Right lobe of liver (tissue), 6 donors: ENCODE measurements at regions not wholly inside any gene's neighbourhood (a gene's known extent, or its start where the extent isn't known, plus 50 kb on each side); places are given as distances from the start of the nearest gene placed in this dataset.

ENCODE experiments used
- ATAC-seq, 4 donors: fragments of 200-7000 bp; cut with Tn5 transposase; one replicate each; pipeline ENCODE4 v1.9.1; 2020; ENCODE audit warnings: mild to moderate bottlenecking in 4 of 4, moderate library complexity in 4 of 4
- DNase-seq, 3 donors: peaks; one replicate each; pipeline ENCODE4 v3.0.0-alpha.2; 2020
- H3K27ac ChIP-seq, 3 donors: fragments of 200-600 bp; one replicate each; pipeline ENCODE4 v1.8.0; 2022
- H3K27me3 ChIP-seq, 2 donors: fragments of 200-600 bp; one replicate each; pipeline ENCODE4 v1.8.0; 2022
- H3K36me3 ChIP-seq, 4 donors: fragments of 200-600 bp; sonication (generic) in 1 of 4; one replicate each; pipeline versions ENCODE4 v1.5.1 to v1.8.0; 2017 to 2022; ENCODE audit warnings: control low read depth in 1 of 4
- H3K4me1 ChIP-seq, 4 donors: fragments of 200-600 bp; sonication (generic) in 1 of 4; one replicate each; pipeline versions ENCODE4 v1.5.1 to v1.8.0; 2017 to 2022; ENCODE audit warnings: control low read depth in 1 of 4
- H3K4me3 ChIP-seq, 3 donors: fragments of 200-600 bp; one replicate each; pipeline ENCODE4 v1.8.0; 2022
- H3K9me3 ChIP-seq, 4 donors: fragments of 200-600 bp; sonication (generic) in 1 of 4; one replicate each; pipeline versions ENCODE4 v1.5.1 to v1.8.0; 2017 to 2022; ENCODE audit warnings: control low read depth in 1 of 4
- CTCF ChIP-seq, 4 donors: fragments of 200-600 bp in 3 of 4; fragments of 450-650 bp in 1 of 4; IDR thresholded peaks; one replicate each; pipeline versions ENCODE4 v1.5.1 to v1.8.0; 2016 to 2022; ENCODE audit warnings: antibody characterized with exemption in 4 of 4, mild to moderate bottlenecking in 2 of 4
- POLR2A ChIP-seq: fragments of 450-650 bp; IDR thresholded peaks from one replicate; pipeline ENCODE4 v1.6.1; 2017; ENCODE audit warnings: antibody characterized with exemption, mild to moderate bottlenecking
- WGBS: methylation state at CpG from one replicate; pipeline ENCODE4 v1.1.6; 2018; ENCODE audit warnings: low coverage, low lambda C conversion rate; ENCODE audit not compliant: insufficient coverage; ENCODE audit errors: missing lambda C conversion rate; 5-methylcytosine and 5-hydroxymethylcytosine counted together
- intact Hi-C, 2 donors: fragments of 100-400 bp; cut with DNase I; formaldehyde crosslinking; loops; one replicate each; pipeline versions ENCODE4 v1.11.2 to v1.14.1; 2022
- donor health status: DM: no; HTN: yes; CAD: no.
- donor health status: DM: no; HTN: no; CAD: no.
- donor health status: DM: no; HTN: no; CAD: no.
- donor health status: DM: no; HTN: yes; CAD: no.
- donor health status: DM: no; HTN: yes; CAD: no.

- TF ChIP-seq POLR2A (no peak), CTCF (IDR thresholded peaks at IDR 0.05) (no peak)
- intact Hi-C loops, result no loop called here
- no peaks in the 10 kb centered on the region for H3K9me3 ChIP-seq
- H3K27ac ChIP-seq, result no peak overlapping the region
- H3K4me3 ChIP-seq, result no peak overlapping the region
- ATAC-seq, result no peak
- no peak for DNase-seq
- H3K27me3 ChIP-seq, result no peaks in the 10 kb centered on the region
- WGBS, result 69% methylated on average over 3 of the region's 3 CpGs
- no peaks in the 10 kb centered on the region for H3K36me3 ChIP-seq
- H3K4me1 ChIP-seq, result peaks cover 0 to 3% (median 0%) of the 10 kb centered on the region in 4 donors
Observed at GRCh38 chr2:65866148-65866547, 433.7 kb upstream of the SPRED2 start.

GRCh38 chr2:65864619-65865018, 432.2 kb upstream of the SPRED2 start:
- H3K36me3 ChIP-seq, result no peaks in the 10 kb centered on the region
- no peaks in the 10 kb centered on the region for H3K27me3 ChIP-seq
- DNase-seq (no peak), ATAC-seq (no peak)
- H3K27ac ChIP-seq, result no peak overlapping the region
- 85% methylated on average over 5 of the region's 5 CpGs for WGBS
- H3K4me1 ChIP-seq, result peaks cover 0 to 3% (median 0%) of the 10 kb centered on the region in 4 donors
- intact Hi-C loops, result no loop called here
- no peak overlapping the region for H3K4me3 ChIP-seq
- H3K9me3 ChIP-seq, result no peaks in the 10 kb centered on the region
- TF ChIP-seq POLR2A, result no peak
- TF ChIP-seq CTCF (IDR thresholded peaks at IDR 0.05), result no peak

GRCh38 chr2:65863713-65864112, 431.3 kb upstream of the SPRED2 start:
- Histone ChIP-seq H3K27ac (no peak overlapping the region), H3K9me3 (no peaks in the 10 kb centered on the region), H3K27me3 (no peaks in the 10 kb centered on the region), H3K36me3 (no peaks in the 10 kb centered on the region), H3K4me3 (no peak overlapping the region), H3K4me1 (peaks cover 0 to 3% (median 0%) of the 10 kb centered on the region in 4 donors)
- peak; percentile 35 to 98 (median 82) for ATAC-seq
- DNase-seq, result peak in 2 of 3 donors; percentile 26 to 57
- intact Hi-C loops, result no loop called here
- TF ChIP-seq CTCF (IDR thresholded peaks at IDR 0.05) (no peak), POLR2A (no peak)

- Histone ChIP-seq H3K9me3 (no peaks in the 10 kb centered on the region), H3K4me1 (no peaks in the 10 kb centered on the region), H3K27me3 (no peaks in the 10 kb centered on the region), H3K36me3 (no peaks in the 10 kb centered on the region), H3K27ac (no peak overlapping the region), H3K4me3 (no peak overlapping the region)
- intact Hi-C loops, result no loop called here
- TF ChIP-seq POLR2A (no peak), CTCF (IDR thresholded peaks at IDR 0.05) (no peak)
- no peak for ATAC-seq
- 85% methylated on average over 3 of the region's 3 CpGs for WGBS
- DNase-seq, result no peak
Observed at GRCh38 chr2:65856928-65857327, 424.5 kb upstream of the SPRED2 start.

- TF ChIP-seq POLR2A, result no peak
- TF ChIP-seq CTCF (IDR thresholded peaks at IDR 0.05), result no peak
- ATAC-seq, result no peak
- intact Hi-C loops, result no loop called here
Observed at GRCh38 chr2:65856423-65856822, 424.0 kb upstream of the SPRED2 start.

More at GRCh38 chr2:65856423-65856822, 424.0 kb upstream of the SPRED2 start:
- H3K27ac ChIP-seq, result no peak overlapping the region
- no peaks in the 10 kb centered on the region for H3K9me3 ChIP-seq
- no peak for DNase-seq
- no peaks in the 10 kb centered on the region for H3K27me3 ChIP-seq
- H3K4me3 ChIP-seq, result no peak overlapping the region
- no peaks in the 10 kb centered on the region for H3K4me1 ChIP-seq
- no peaks in the 10 kb centered on the region for H3K36me3 ChIP-seq
